Liver (tissue), 8 donors: ENCODE measurements at regions not wholly inside any gene's neighbourhood (a gene's known extent, or its start where the extent isn't known, plus 50 kb on each side); places are given as distances from the start of the nearest gene placed in this dataset.

ENCODE experiments used
- DNase-seq: peaks from one replicate; pipeline ENCODE4 v3.0.0-alpha.2; 2017; ENCODE audit warnings: low spot score
- H3K27ac ChIP-seq, 2 donors: one replicate each; pipeline ENCODE4 v1.7.0; 2013; ENCODE audit warnings: inconsistent platforms in 2 of 2, low read length in 2 of 2, control low read depth in 1 of 2, low read depth in 1 of 2, mild to moderate bottlenecking in 1 of 2
- H3K27me3 ChIP-seq, 4 donors: one replicate each; pipeline versions ENCODE4 v1.6.1 to v1.7.0; 2013; ENCODE audit warnings: low read length in 3 of 4, inconsistent platforms in 1 of 4, mild to moderate bottlenecking in 1 of 4, moderate library complexity in 1 of 4; ENCODE audit not compliant: control insufficient read depth in 4 of 4, insufficient read depth in 4 of 4
- H3K36me3 ChIP-seq, 4 donors: one replicate each; pipeline versions ENCODE4 v1.6.1 to v1.7.0; 2013; ENCODE audit warnings: low read length in 3 of 4, mild to moderate bottlenecking in 3 of 4, low read depth in 1 of 4, moderate library complexity in 1 of 4; ENCODE audit not compliant: control insufficient read depth in 4 of 4, insufficient read depth in 3 of 4
- H3K4me1 ChIP-seq, 4 donors: one replicate each; pipeline versions ENCODE4 v1.6.1 to v1.7.0; 2013; ENCODE audit warnings: low read length in 3 of 4, mild to moderate bottlenecking in 3 of 4, moderate library complexity in 1 of 4; ENCODE audit not compliant: control insufficient read depth in 4 of 4, insufficient read depth in 4 of 4
- H3K4me3 ChIP-seq, 3 donors: one replicate each; pipeline versions ENCODE4 v1.6.1 to v1.7.0; 2013; ENCODE audit warnings: low read length in 3 of 3, control low read depth in 1 of 3, low read depth in 1 of 3, mild to moderate bottlenecking in 1 of 3
- H3K9ac ChIP-seq, 2 donors: one replicate each; pipeline ENCODE4 v1.7.0; 2013; ENCODE audit warnings: low read length in 2 of 2, mild to moderate bottlenecking in 2 of 2, moderate library complexity in 2 of 2, control low read depth in 1 of 2, low read depth in 1 of 2
- H3K9me3 ChIP-seq, 4 donors: one replicate each; pipeline versions ENCODE4 v1.6.1 to v1.7.0; 2013; ENCODE audit warnings: low read length in 3 of 4; ENCODE audit not compliant: control insufficient read depth in 4 of 4
- EGR1 ChIP-seq, 2 donors: IDR thresholded peaks; 2 replicates each; pipeline ENCODE4 v1.6.1; 2016 to 2018; ENCODE audit warnings: antibody characterized with exemption in 2 of 2, low read depth in 2 of 2
- FOXA1 ChIP-seq: IDR thresholded peaks from 2 replicates; pipeline ENCODE4 v1.6.1; 2016; ENCODE audit warnings: antibody characterized with exemption
- FOXA2 ChIP-seq: IDR thresholded peaks from 2 replicates; pipeline ENCODE4 v1.6.1; 2016; ENCODE audit warnings: antibody characterized with exemption
- GABPA ChIP-seq, 2 donors: IDR thresholded peaks in 1 of 2; conservative IDR thresholded peaks in 1 of 2; 2 replicates each; pipeline ENCODE4 v1.6.1; 2016; ENCODE audit warnings: antibody characterized with exemption in 2 of 2, mild to moderate bottlenecking in 1 of 2, moderate library complexity in 1 of 2
- HNF4A ChIP-seq, 2 donors: conservative IDR thresholded peaks; 2 replicates each; pipeline ENCODE4 v1.6.1; 2016; ENCODE audit warnings: antibody characterized with exemption in 2 of 2, mild to moderate bottlenecking in 2 of 2
- HNF4G ChIP-seq: IDR thresholded peaks from 2 replicates; pipeline ENCODE4 v1.6.1; 2016; ENCODE audit warnings: antibody characterized with exemption
- JUND ChIP-seq, 2 donors: IDR thresholded peaks; 2 replicates each; pipeline ENCODE4 v1.6.1; 2016; ENCODE audit warnings: antibody characterized with exemption in 2 of 2
- NR2F2 ChIP-seq: IDR thresholded peaks from 2 replicates; pipeline ENCODE4 v1.6.1; 2016; ENCODE audit warnings: antibody characterized with exemption
- RAD21 ChIP-seq, 2 donors: IDR thresholded peaks; 2 replicates each; pipeline ENCODE4 v1.6.1; 2016; ENCODE audit warnings: antibody characterized with exemption in 2 of 2, mild to moderate bottlenecking in 2 of 2
- RXRA ChIP-seq, 2 donors: IDR thresholded peaks; 2 replicates each; pipeline ENCODE4 v1.6.1; 2017 to 2018; ENCODE audit warnings: antibody characterized with exemption in 2 of 2, mild to moderate bottlenecking in 1 of 2
- SP1 ChIP-seq: IDR thresholded peaks from 2 replicates; pipeline ENCODE4 v1.6.1; 2018; ENCODE audit warnings: antibody characterized with exemption, mild to moderate bottlenecking
- TAF1 ChIP-seq: conservative IDR thresholded peaks from 2 replicates; pipeline ENCODE4 v1.6.1; 2016; ENCODE audit warnings: antibody characterized with exemption, mild to moderate bottlenecking
- YY1 ChIP-seq: IDR thresholded peaks from 2 replicates; pipeline ENCODE4 v1.6.1; 2016; ENCODE audit warnings: antibody characterized with exemption, mild to moderate bottlenecking
- WGBS: extraction: QIAGEN DNeasy Blood & Tissue Kit; methylation state at CpG from one replicate; pipeline ENCODE4 v1.1.7; 2013; 5-methylcytosine and 5-hydroxymethylcytosine counted together
- TF ChIP-seq, protein P1 (sequence below): IDR thresholded peaks from 2 replicates; pipeline ENCODE4 v1.6.1; 2016; ENCODE audit warnings: antibody characterized with exemption, mild to moderate bottlenecking
- TF ChIP-seq, protein P2 (sequence below): IDR thresholded peaks from 2 replicates; pipeline ENCODE4 v1.6.1; 2016; ENCODE audit warnings: antibody characterized with exemption
- TF ChIP-seq, protein P3 (sequence below): IDR thresholded peaks from 2 replicates; pipeline ENCODE4 v1.6.1; 2016; ENCODE audit warnings: antibody characterized with exemption
- TF ChIP-seq, protein P4 (sequence below): IDR thresholded peaks from 2 replicates; pipeline ENCODE4 v1.6.1; 2016; ENCODE audit warnings: antibody characterized with exemption
- TF ChIP-seq, protein P5 (sequence below): fragments of 150-350 bp; IDR thresholded peaks from 2 replicates; pipeline ENCODE4 v1.5.1; 2017; ENCODE audit warnings: improper control_type of control experiment, low read depth, low read length; ENCODE audit not compliant: missing input control
- donor health status: healthy.
- donor health status: healthy.
- donor health status: healthy.
- donor health status: healthy.
- donor health status: healthy.

GRCh38 chr13:109412283-109412901 lies 374.0 kb downstream of the IRS2 start:
- Histone ChIP-seq H3K27ac (peak overlapping the region in 1 of 2 donors; percentile 47), H3K4me1 (peaks cover 6 to 26% (median 11%) of the 10 kb centered on the region in 4 donors), H3K9ac (peak overlapping the region in 1 of 2 donors; percentile 21), H3K4me3 (no peak overlapping the region), H3K36me3 (no peaks in the 10 kb centered on the region), H3K27me3 (no peaks in the 10 kb centered on the region), H3K9me3 (no peaks in the 10 kb centered on the region)
- peak in 1 of 2 donors; percentile 28 for TF ChIP-seq HNF4A (conservative IDR thresholded peaks at IDR 0.05)
- TF ChIP-seq, protein P1, sequence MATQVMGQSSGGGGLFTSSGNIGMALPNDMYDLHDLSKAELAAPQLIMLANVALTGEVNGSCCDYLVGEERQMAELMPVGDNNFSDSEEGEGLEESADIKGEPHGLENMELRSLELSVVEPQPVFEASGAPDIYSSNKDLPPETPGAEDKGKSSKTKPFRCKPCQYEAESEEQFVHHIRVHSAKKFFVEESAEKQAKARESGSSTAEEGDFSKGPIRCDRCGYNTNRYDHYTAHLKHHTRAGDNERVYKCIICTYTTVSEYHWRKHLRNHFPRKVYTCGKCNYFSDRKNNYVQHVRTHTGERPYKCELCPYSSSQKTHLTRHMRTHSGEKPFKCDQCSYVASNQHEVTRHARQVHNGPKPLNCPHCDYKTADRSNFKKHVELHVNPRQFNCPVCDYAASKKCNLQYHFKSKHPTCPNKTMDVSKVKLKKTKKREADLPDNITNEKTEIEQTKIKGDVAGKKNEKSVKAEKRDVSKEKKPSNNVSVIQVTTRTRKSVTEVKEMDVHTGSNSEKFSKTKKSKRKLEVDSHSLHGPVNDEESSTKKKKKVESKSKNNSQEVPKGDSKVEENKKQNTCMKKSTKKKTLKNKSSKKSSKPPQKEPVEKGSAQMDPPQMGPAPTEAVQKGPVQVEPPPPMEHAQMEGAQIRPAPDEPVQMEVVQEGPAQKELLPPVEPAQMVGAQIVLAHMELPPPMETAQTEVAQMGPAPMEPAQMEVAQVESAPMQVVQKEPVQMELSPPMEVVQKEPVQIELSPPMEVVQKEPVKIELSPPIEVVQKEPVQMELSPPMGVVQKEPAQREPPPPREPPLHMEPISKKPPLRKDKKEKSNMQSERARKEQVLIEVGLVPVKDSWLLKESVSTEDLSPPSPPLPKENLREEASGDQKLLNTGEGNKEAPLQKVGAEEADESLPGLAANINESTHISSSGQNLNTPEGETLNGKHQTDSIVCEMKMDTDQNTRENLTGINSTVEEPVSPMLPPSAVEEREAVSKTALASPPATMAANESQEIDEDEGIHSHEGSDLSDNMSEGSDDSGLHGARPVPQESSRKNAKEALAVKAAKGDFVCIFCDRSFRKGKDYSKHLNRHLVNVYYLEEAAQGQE: peak; percentile 69
- peak in 1 of 2 donors; percentile 16 for TF ChIP-seq EGR1 (IDR thresholded peaks at IDR 0.05; ENCODE audit: low read depth in 2 of 2)
- TF ChIP-seq YY1: peak; percentile 53
- peak; percentile 38 to 54 for TF ChIP-seq RAD21 (IDR thresholded peaks at IDR 0.05)
- TF ChIP-seq, protein P2, sequence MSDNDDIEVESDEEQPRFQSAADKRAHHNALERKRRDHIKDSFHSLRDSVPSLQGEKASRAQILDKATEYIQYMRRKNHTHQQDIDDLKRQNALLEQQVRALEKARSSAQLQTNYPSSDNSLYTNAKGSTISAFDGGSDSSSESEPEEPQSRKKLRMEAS: peak; percentile 73
- no peak for TF ChIP-seq GABPA (IDR thresholded peaks at IDR 0.05 in 1 of 2, conservative IDR thresholded peaks at IDR 0.05 in 1 of 2)
- peak; percentile 23 for TF ChIP-seq TAF1
- TF ChIP-seq NR2F2: no peak
- no peak for TF ChIP-seq FOXA2
- TF ChIP-seq FOXA1: no peak
- TF ChIP-seq, protein P3, sequence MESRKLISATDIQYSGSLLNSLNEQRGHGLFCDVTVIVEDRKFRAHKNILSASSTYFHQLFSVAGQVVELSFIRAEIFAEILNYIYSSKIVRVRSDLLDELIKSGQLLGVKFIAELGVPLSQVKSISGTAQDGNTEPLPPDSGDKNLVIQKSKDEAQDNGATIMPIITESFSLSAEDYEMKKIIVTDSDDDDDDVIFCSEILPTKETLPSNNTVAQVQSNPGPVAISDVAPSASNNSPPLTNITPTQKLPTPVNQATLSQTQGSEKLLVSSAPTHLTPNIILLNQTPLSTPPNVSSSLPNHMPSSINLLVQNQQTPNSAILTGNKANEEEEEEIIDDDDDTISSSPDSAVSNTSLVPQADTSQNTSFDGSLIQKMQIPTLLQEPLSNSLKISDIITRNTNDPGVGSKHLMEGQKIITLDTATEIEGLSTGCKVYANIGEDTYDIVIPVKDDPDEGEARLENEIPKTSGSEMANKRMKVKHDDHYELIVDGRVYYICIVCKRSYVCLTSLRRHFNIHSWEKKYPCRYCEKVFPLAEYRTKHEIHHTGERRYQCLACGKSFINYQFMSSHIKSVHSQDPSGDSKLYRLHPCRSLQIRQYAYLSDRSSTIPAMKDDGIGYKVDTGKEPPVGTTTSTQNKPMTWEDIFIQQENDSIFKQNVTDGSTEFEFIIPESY: no peak
- no peak for TF ChIP-seq HNF4G
- peak; percentile 35 for TF ChIP-seq SP1
- TF ChIP-seq RXRA (IDR thresholded peaks at IDR 0.05): peak in 1 of 2 donors; percentile 38
- TF ChIP-seq, protein P4, sequence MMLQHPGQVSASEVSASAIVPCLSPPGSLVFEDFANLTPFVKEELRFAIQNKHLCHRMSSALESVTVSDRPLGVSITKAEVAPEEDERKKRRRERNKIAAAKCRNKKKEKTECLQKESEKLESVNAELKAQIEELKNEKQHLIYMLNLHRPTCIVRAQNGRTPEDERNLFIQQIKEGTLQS: no peak
- TF ChIP-seq, protein P5, sequence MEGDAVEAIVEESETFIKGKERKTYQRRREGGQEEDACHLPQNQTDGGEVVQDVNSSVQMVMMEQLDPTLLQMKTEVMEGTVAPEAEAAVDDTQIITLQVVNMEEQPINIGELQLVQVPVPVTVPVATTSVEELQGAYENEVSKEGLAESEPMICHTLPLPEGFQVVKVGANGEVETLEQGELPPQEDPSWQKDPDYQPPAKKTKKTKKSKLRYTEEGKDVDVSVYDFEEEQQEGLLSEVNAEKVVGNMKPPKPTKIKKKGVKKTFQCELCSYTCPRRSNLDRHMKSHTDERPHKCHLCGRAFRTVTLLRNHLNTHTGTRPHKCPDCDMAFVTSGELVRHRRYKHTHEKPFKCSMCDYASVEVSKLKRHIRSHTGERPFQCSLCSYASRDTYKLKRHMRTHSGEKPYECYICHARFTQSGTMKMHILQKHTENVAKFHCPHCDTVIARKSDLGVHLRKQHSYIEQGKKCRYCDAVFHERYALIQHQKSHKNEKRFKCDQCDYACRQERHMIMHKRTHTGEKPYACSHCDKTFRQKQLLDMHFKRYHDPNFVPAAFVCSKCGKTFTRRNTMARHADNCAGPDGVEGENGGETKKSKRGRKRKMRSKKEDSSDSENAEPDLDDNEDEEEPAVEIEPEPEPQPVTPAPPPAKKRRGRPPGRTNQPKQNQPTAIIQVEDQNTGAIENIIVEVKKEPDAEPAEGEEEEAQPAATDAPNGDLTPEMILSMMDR: no peak
- TF ChIP-seq JUND (IDR thresholded peaks at IDR 0.05): no peak
- DNase-seq: peak; percentile 63
- WGBS: 12% methylated on average over 14 of the region's 14 CpGs
